NCI-H2196 treated with DMSO at 0.1 percent for 48 hours (cell line): ENCODE measurements at regions not wholly inside any gene's neighbourhood (a gene's known extent, or its start where the extent isn't known, plus 50 kb on each side); places are given as distances from the start of the nearest gene placed in this dataset.

Source experiments
- DNase-seq: peaks from one replicate; lab custom pipeline; 2025; ENCODE audit not compliant: unreplicated experiment; lab: John Stamatoyannopoulos, UW

GRCh38 chr1:65670518-65670917, 122.2 kb upstream of the PDE4B start:
- DNase-seq = no peak

DNA sequence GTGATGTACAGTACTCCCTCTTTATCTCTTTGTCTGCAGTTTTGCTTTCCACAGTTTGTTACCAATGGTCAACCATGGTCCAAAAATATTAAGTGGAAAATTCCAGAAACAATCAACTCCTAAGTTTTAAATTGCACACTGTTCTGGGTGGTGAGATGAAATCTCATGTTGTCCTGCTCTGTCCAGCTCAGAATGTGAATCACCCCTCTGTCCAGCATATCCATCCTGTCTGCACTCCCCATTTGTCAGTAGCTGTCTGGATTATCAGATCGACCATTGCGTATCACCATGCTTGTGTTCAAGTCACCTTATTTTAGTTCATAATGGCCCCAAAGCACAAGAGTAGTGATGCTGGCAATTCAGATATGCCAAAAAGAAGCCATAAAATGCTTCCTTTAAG, 118.2 kb upstream of the PDE4B start:
- DNase-seq = no peak

DNA sequence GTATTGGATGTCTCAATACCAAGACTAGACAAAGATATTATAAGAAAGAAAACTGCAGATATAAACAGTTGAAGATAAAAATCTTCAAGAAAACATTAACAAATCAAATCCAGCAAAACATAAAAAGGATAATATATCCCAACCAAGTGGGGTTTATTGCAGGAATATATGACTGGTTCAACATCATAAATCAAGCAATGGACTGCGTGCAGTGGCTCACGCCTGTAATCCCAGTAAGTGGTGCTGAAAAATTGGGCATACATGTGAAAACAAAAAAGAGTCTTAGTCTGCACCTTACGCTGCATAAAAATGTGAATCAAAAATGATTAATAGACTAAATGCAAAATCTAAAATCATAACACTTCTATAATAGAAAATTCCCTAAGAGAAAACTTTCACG, 112.9 kb upstream of the PDE4B start:
- no peak for DNase-seq

GRCh38 chr1:65681096-65681495, 111.6 kb upstream of the PDE4B start:
- no peak for DNase-seq

DNA sequence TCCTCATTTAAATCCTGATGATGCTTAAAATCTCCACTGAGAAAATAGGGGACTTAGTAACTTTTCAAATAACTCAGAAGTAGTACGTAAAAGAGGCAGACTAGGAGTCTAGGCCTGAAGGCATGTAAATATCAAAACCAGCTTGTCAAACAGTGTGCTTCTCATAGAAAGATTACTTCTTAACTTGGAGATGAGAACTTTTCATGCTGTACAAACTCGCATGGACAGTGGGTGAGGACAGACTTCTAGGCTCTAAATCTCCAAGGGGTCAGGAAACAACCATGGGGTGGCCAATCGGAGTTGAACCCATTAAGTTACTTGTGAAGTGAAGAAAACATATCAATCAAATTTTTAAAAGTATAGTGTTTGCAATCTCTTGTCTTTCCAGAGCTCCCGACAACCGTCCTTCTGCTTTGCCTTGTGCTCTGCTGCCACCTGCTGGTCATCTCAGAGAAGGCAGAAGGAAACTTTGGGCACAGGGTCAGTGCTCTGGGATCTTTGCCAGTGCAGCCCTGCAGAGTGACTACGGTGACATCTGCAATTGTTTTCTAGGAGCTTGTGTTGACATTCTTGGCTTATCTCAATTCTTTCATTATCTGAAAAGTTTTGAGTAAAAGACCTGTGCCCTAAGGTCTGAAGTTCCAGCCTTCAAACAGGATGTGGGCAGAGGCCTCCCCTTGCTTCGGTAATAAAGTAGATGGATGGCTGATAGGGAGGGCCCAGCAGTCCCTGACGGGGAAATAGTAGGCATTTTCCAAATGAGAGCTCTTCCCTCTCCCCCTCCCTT, 105.1 kb upstream of the PDE4B start:
- peak; percentile 31 for DNase-seq

GRCh38 chr1:65688215-65688566, 104.5 kb upstream of the PDE4B start:
- DNase-seq = no peak

GRCh38 chr1:65688848-65689247, 103.8 kb upstream of the PDE4B start:
- no peak for DNase-seq

DNA sequence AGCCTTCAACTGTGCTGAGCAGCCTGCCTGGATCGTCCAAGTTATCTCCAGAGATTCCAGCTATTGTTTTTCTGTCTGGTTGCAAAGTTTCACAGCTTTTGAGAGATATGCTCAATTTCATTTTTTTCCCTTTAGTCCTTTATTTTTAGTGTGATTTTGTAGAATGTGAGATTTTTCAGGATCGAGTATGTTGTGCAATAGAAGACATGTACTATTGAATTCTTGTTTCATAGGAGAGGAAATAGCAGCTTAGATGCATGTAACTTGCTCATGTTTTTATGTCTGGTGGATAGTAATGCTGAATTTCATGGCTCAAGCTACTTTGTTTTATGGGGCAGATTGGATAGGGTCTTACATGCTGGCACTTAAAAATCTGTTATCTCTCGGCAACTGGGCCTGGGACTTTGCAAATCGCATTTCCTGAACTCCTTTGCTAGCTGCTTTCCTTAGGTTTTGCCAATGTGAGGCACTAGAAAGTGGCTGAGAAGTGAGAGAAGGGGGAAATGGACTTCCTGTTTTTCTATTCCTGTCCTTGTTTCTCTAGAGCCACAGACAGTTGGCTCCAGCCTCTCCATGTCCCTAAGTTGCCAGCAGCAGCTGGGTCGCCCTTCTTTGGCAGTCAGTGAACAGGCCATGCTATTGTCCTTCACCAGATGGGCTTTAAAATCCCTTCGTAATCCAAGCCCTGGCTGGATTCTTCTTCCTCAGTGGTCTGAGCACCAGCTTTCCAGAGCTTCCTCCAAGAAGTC, 101.4 kb upstream of the PDE4B start:
- no peak for DNase-seq

GRCh38 chr1:65691972-65692371, 100.7 kb upstream of the PDE4B start:
- no peak for DNase-seq

GRCh38 chr1:65694126-65694525, 98.6 kb upstream of the PDE4B start:
- no peak for DNase-seq

DNA sequence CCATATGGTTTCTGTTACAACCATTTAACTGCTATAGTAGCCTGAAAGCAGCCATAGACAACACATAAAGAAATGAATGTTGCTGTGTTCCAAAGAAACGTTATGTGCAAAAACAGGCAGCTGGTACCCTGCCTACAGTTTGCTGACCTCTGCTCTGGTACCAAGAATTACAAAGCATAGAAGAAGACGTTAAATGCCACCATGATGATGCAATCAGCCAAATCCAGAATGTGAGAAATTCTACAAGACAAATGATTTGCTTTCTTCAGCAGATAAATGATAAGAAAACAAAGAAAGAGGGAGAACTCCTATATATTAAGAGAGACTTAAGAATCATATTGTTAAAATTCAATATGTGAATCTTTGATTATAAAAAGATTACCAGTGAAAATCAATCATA, 97.8 kb upstream of the PDE4B start:
- DNase-seq = no peak

- no peak for DNase-seq
These were observed 94.1 kb upstream of the PDE4B start for GRCh38 chr1:65698590-65698989.

DNA sequence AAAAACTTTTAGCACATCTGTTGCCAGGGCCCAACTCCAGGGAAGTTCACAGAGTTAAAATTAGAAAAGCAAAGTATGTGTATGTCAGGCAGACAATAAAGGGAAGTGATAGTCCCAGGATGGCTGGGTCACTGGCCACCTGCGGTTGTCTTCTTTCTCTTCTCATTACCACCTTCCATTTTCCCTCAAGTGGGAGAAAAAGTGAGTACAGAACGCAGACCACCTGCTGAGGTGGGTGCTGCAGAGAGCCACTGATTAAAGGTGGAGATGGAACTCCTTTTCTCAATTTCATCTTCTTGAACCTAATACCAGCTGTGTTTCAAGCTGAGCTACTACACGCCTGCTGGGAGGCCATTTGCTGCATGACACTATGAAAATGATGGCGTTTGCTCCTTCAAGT, 88.8 kb upstream of the PDE4B start:
- no peak for DNase-seq

DNA sequence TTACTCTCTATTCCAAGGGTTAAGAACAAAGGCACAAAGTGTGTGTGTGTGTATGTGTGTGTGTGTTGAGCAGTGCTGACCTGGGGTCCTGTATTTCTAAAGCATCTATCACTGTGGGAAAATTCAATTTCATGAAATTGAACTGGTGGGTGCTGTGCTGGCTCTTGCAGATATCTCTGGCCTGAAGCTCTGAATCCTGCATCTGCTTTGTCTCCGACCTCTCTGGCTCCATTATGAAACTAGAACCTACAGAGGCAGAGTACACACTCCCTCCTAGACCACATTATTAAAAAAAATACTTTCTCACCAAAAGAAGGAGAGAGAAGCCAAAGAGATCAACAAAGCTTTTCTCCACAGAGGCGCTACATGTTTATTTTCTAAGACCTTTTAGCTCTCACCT, 88.4 kb upstream of the PDE4B start:
- DNase-seq = no peak

DNA sequence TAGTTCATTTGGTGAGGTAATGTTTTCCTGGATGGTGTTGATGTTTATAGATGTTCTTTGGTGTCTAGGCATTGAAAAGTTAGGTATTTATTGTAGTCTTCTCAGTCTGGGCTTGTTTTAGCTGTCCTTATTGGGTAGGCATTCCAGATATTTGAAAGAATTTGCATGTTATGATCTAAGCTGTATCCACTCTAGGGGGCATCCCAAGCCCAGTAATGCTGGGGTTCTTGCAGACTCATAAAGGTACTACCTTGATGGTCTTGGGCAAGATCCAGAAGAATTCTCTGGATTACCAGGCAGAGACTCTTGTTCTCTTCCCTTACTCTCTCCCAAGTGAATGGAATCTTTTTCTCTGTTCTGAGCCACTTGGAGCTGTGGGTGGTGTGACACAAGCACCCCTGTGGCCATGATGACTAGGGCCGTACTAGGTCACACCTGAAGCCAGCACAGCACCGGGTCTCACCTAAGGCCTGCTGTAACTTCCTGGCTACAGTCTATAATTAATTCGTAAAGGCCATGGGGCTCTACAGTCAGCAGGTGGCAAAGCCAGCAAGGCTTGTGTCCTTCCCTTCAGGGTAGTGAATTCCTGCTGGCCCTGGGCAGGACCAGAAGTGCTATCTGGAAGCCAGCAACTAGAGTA, 74.8 kb upstream of the PDE4B start:
- DNase-seq = no peak

DNA sequence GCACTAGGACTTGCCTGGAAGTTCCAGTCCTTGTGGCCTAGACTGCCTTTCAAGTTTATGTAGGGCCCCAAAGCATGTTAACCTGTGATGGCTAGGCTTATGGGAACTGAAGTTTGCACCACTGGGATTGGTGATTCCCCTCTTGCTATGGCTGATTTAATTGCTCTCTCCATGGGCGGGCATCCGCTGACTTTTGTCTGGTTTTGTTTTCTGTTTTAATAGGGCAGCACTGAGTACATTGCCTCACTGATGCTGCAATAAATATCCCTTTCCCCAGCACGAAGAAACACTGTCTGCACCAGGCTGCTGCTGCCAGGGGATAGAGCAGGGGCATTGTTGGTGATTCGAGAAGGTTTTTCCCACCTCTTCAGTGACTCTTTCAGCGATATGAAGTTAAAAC, 73.3 kb upstream of the PDE4B start:
- DNase-seq = no peak

GRCh38 chr1:65722461-65722860, 70.2 kb upstream of the PDE4B start:
- no peak for DNase-seq

DNA sequence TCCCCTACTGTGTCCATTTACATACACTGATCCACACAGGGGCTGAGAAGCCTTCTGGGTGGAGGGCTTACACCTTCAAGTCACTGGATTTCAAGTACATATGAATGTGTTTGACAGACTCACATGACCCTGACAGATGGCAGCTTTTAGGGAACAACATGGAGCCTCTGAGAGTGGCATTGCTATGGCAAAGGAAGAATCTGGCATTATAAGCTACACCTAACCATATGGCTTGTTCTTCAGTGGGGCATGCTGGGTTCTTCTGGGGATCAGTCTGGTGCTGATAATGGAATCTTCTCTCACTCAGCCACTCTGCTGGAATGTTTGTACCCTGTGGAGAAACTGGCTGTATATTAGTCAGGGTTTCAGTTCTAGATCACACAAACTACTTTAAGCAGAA, 68.5 kb upstream of the PDE4B start:
- DNase-seq = no peak

- no peak for DNase-seq
These were observed 67.6 kb upstream of the PDE4B start for GRCh38 chr1:65725064-65725463.

- no peak for DNase-seq
These were observed 64.2 kb upstream of the PDE4B start for GRCh38 chr1:65728504-65728903.

DNA sequence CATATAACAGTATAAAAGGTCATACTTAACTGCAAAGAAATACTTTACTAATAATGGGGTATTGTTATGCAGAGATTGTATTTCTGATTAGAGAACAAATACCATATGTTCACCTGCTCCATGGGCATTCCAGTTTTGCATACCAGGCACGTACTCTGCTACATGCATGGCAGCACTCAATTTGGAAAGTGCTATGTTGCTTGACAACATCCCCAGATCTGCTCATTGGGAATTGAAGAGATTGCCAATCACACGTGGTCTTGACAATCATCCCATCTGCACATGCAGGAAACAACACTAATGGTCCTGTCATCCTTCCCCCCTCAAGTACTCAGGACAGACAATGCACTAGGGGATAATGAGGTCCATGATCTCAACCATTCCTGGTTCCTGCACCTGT, 63.4 kb upstream of the PDE4B start:
- DNase-seq = no peak

DNA sequence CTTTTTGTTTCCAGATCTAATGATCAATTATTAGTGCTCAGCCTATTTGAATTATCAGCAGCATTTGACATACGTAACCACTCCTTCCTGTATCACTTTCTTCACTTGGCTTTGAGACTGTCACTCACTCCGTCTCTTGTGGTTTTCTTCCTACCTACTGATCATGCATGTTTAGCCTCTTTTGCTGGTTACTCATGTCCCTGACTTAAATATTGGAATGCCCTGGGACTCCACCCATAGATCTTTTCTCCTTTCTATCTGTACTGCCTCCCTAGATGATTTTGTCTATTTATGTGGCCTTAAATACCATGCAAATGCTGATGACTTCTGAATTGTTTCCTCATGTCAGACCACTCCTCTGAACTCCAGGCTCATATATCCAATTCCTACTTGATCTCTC, 57.7 kb upstream of the PDE4B start:
- no peak for DNase-seq
